H9 (cell line): ENCODE measurements at regions not wholly inside any gene's neighbourhood (a gene's known extent, or its start where the extent isn't known, plus 50 kb on each side); places are given as distances from the start of the nearest gene placed in this dataset.

Experiments used
- DNase-seq: peaks from one replicate; pipeline ENCODE4 v3.0.0-alpha.2; 2017
- H2AFZ ChIP-seq: one replicate; pipeline ENCODE4 v1.6.1; 2013; ENCODE audit warnings: mild to moderate bottlenecking, low read length, control low read depth, moderate library complexity
- H2AK5ac ChIP-seq: 2 replicates; pipeline ENCODE4 v1.6.1; 2013; ENCODE audit warnings: low read length, control low read depth, mixed read lengths; ENCODE audit not compliant: insufficient read length
- H2BK120ac ChIP-seq: one replicate; pipeline ENCODE4 v1.6.1; 2013; ENCODE audit warnings: low read depth, mild to moderate bottlenecking, low read length, control low read depth, inconsistent platforms; ENCODE audit not compliant: poor library complexity, severe bottlenecking
- H2BK12ac ChIP-seq: 2 replicates; pipeline ENCODE4 v1.6.1; 2013; ENCODE audit warnings: low read length, control low read depth, mixed read lengths, low read depth; ENCODE audit not compliant: insufficient read length
- H2BK15ac ChIP-seq: 2 replicates; pipeline ENCODE4 v1.6.1; 2013; ENCODE audit warnings: low read depth, low read length, control low read depth
- H2BK20ac ChIP-seq: one replicate; pipeline ENCODE4 v1.6.1; 2013; ENCODE audit warnings: low read depth, mild to moderate bottlenecking, low read length, control low read depth, inconsistent platforms; ENCODE audit not compliant: poor library complexity, severe bottlenecking
- H2BK5ac ChIP-seq: 2 replicates; pipeline ENCODE4 v1.6.1; 2013; ENCODE audit warnings: low read length, control low read depth, mixed read lengths; ENCODE audit not compliant: insufficient read length
- H3K14ac ChIP-seq: 2 replicates; pipeline ENCODE4 v1.6.1; 2013; ENCODE audit warnings: low read length, control low read depth; ENCODE audit not compliant: insufficient read depth
- H3K18ac ChIP-seq: 2 replicates; pipeline ENCODE4 v1.6.1; 2013; ENCODE audit warnings: low read depth, mild to moderate bottlenecking, mixed read lengths, low read length, control low read depth; ENCODE audit not compliant: insufficient read length
- H3K23ac ChIP-seq: 2 replicates; pipeline ENCODE4 v1.6.1; 2013; ENCODE audit warnings: low read length, control low read depth, mixed read lengths, low read depth; ENCODE audit not compliant: insufficient read length
- H3K23me2 ChIP-seq: 2 replicates; pipeline ENCODE4 v1.6.1; 2013; ENCODE audit warnings: low read depth, mild to moderate bottlenecking, mixed read lengths, low read length, control low read depth; ENCODE audit not compliant: insufficient read length, poor library complexity, severe bottlenecking
- H3K27ac ChIP-seq: 2 replicates; pipeline ENCODE4 v1.5.1; 2013; ENCODE audit warnings: low read length, control low read depth, mixed read lengths, low read depth; ENCODE audit not compliant: insufficient read length
- H3K27me3 ChIP-seq: 2 replicates; pipeline ENCODE4 v1.6.1; 2013; ENCODE audit warnings: low read length, control low read depth, inconsistent platforms; ENCODE audit not compliant: insufficient read depth
- H3K4ac ChIP-seq: 2 replicates; pipeline ENCODE4 v1.6.1; 2013; ENCODE audit warnings: low read depth, mild to moderate bottlenecking, control low read depth, inconsistent platforms, low read length, moderate library complexity
- H3K4me1 ChIP-seq: 2 replicates; pipeline ENCODE4 v1.6.1; 2013; ENCODE audit warnings: low read length, control low read depth, inconsistent platforms; ENCODE audit not compliant: insufficient read depth
- H3K4me2 ChIP-seq: 2 replicates; pipeline ENCODE4 v1.6.1; 2013; ENCODE audit warnings: low read length, control low read depth, mixed read lengths; ENCODE audit not compliant: insufficient read length, insufficient read depth
- H3K56ac ChIP-seq: 2 replicates; pipeline ENCODE4 v1.6.1; 2013; ENCODE audit warnings: low read depth, mild to moderate bottlenecking, mixed read lengths, low read length, control low read depth; ENCODE audit not compliant: insufficient read length
- H3K79me1 ChIP-seq: 2 replicates; pipeline ENCODE4 v1.6.1; 2013; ENCODE audit warnings: low read depth, mild to moderate bottlenecking, moderate library complexity, low read length, control low read depth, inconsistent platforms; ENCODE audit not compliant: insufficient read depth, poor library complexity, severe bottlenecking
- H3K79me2 ChIP-seq: 2 replicates; pipeline ENCODE4 v1.6.1; 2013; ENCODE audit warnings: low read length, control low read depth, inconsistent platforms; ENCODE audit not compliant: insufficient read depth
- H3K9ac ChIP-seq: 2 replicates; pipeline ENCODE4 v1.6.1; 2013; ENCODE audit warnings: low read length, control low read depth, mixed read lengths; ENCODE audit not compliant: insufficient read length; ENCODE audit errors: extremely low read depth
- H3K9me3 ChIP-seq: one replicate; pipeline ENCODE4 v1.6.1; 2013; ENCODE audit warnings: low read depth, low read length, inconsistent platforms; ENCODE audit not compliant: control insufficient read depth
- H3T11ph ChIP-seq: one replicate; pipeline ENCODE4 v1.6.1; 2013; ENCODE audit warnings: mild to moderate bottlenecking, low read length, control low read depth, inconsistent platforms
- H4K20me1 ChIP-seq: one replicate; pipeline ENCODE4 v1.6.1; 2013; ENCODE audit not compliant: control insufficient read depth, insufficient read length, insufficient read depth
- H4K5ac ChIP-seq: 2 replicates; pipeline ENCODE4 v1.6.1; 2013; ENCODE audit warnings: low read depth, mild to moderate bottlenecking, mixed read lengths, low read length, control low read depth; ENCODE audit not compliant: insufficient read length
- H4K8ac ChIP-seq: replicated peaks from 2 replicates; pipeline ENCODE4 v1.6.1; 2013; ENCODE audit warnings: low read length, control low read depth, mixed read lengths, low read depth; ENCODE audit not compliant: insufficient read length
- H4K91ac ChIP-seq: 2 replicates; pipeline ENCODE4 v1.6.1; 2013; ENCODE audit warnings: low read depth, mild to moderate bottlenecking, moderate library complexity, mixed read lengths, low read length, control low read depth; ENCODE audit not compliant: insufficient read length
- H3K27ac Mint-ChIP-seq, 3 experiments: 2 replicates in 2 of 3; 3 replicates in 1 of 3; pipeline ENCODE4 v1.8.0; 2020 to 2021; ENCODE audit warnings: mixed read lengths in 3 of 3, mild to moderate bottlenecking in 1 of 3, moderate library complexity in 1 of 3
- H3K27me3 Mint-ChIP-seq: 2 replicates; pipeline ENCODE4 v1.8.0; 2021; ENCODE audit warnings: low read depth, mild to moderate bottlenecking, moderate library complexity, mixed read lengths
- H3K36me3 Mint-ChIP-seq, 3 experiments: 2 replicates in 2 of 3; 3 replicates in 1 of 3; pipeline ENCODE4 v1.8.0; 2020 to 2021; ENCODE audit warnings: low read depth in 3 of 3, mixed read lengths in 3 of 3; ENCODE audit not compliant: insufficient read depth in 1 of 3
- H3K4me1 Mint-ChIP-seq, 2 experiments: 2 replicates each; pipeline ENCODE4 v1.8.0; 2020; ENCODE audit warnings: mixed read lengths in 2 of 2
- H3K4me3 Mint-ChIP-seq, 2 experiments: 2 replicates in 1 of 2; 3 replicates in 1 of 2; pipeline ENCODE4 v1.8.0; 2020 to 2021; ENCODE audit warnings: mild to moderate bottlenecking in 2 of 2, mixed read lengths in 2 of 2, moderate library complexity in 1 of 2
- H3K9me3 Mint-ChIP-seq, 2 experiments: 2 replicates in 1 of 2; 3 replicates in 1 of 2; pipeline ENCODE4 v1.8.0; 2020; ENCODE audit warnings: mild to moderate bottlenecking in 2 of 2, mixed read lengths in 2 of 2, moderate library complexity in 1 of 2
- WGBS: extraction: QIAGEN DNeasy Blood & Tissue Kit; methylation state at CpG from one replicate; pipeline ENCODE4 v1.1.7; 2013; ENCODE audit warnings: missing lambda C conversion rate, low lambda C conversion rate, mixed read lengths; ENCODE audit not compliant: insufficient read length; ENCODE audit errors: extremely low coverage; 5-methylcytosine and 5-hydroxymethylcytosine counted together
- TF ChIP-seq, protein P1 (sequence below): fragments of 200-600 bp; sonication (generic); conservative IDR thresholded peaks from 3 replicates; pipeline ENCODE4 v1.8.0; 2021; ENCODE audit warnings: antibody characterized with exemption, mild to moderate bottlenecking

DNA sequence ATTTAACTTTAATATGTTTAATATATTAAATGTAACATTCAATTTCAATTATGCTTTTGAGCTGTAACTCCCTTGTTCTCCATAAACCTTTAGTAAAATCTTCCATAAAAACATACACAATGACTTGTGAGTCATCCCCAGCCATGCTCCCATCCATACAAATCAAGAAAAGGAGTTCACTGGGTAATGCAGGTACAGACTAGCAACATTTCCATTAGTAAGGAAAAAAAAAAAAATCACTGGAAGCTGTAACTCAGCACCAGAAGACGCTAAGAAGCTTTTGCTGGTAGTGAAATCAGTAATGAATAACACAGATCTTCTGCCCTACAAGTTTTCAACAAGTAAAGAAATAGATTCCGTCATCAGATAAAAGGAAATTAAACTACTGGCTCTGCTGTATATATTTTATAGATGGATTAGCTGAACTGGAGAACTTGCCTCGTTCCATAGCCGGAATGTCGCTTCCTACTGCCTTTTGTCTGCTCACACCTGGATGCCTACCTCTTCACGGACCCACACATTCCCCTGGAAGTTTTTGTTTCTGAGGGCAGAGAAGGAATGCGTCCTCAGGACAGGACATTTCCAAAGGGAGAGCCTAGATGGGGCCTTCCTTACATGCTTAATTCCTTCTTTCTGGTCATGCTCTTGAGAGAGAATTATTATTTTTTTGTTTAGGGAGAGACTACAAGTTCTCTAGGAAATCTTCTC, 298.4 kb upstream of the ANKRD50 start:
- Histone ChIP-seq H4K8ac (no peak overlapping the region), H3T11ph (no peak overlapping the region), H2AK5ac (no peak overlapping the region), H3K23ac (no peak overlapping the region), H3K27ac (no peak overlapping the region), H3K9me3 (no peaks in the 10 kb centered on the region), H3K23me2 (no peaks in the 10 kb centered on the region), H2BK15ac (no peak overlapping the region), H2BK12ac (no peak overlapping the region), H4K91ac (no peak overlapping the region), H2AFZ (peak overlapping the region; percentile 14), H3K4me1 (no peaks in the 10 kb centered on the region; the same call in 1 of the 2 replicates), H2BK20ac (no peak overlapping the region), H3K56ac (no peak overlapping the region), H3K18ac (no peak overlapping the region), H3K4me2 (no peak overlapping the region), H2BK5ac (no peak overlapping the region), H3K27me3 (no peaks in the 10 kb centered on the region), H4K5ac (no peak overlapping the region), H3K79me2 (no peaks in the 10 kb centered on the region), H3K14ac (no peak overlapping the region), H4K20me1 (no peaks in the 10 kb centered on the region), H3K4ac (no peak overlapping the region), H3K9ac (no peak overlapping the region), H3K79me1 (no peaks in the 10 kb centered on the region), H2BK120ac (no peak overlapping the region)
- Mint-ChIP-seq H3K27me3 (no peaks in the 10 kb centered on the region), H3K27ac (peak overlapping the region; percentile 56 to 90 (median 65); a peak in 6 of 7 replicates), H3K9me3 (peaks cover 7 to 10% of the 10 kb centered on the region in 2 experiments), H3K4me1 (peaks cover 11 to 13% of the 10 kb centered on the region in 2 experiments), H3K36me3 (peaks cover 1 to 9% (median 8%) of the 10 kb centered on the region in 3 experiments; a peak in 6 of 7 replicates), H3K4me3 (no peak overlapping the region)
- peak; percentile 46 for DNase-seq
- TF ChIP-seq, protein P1, sequence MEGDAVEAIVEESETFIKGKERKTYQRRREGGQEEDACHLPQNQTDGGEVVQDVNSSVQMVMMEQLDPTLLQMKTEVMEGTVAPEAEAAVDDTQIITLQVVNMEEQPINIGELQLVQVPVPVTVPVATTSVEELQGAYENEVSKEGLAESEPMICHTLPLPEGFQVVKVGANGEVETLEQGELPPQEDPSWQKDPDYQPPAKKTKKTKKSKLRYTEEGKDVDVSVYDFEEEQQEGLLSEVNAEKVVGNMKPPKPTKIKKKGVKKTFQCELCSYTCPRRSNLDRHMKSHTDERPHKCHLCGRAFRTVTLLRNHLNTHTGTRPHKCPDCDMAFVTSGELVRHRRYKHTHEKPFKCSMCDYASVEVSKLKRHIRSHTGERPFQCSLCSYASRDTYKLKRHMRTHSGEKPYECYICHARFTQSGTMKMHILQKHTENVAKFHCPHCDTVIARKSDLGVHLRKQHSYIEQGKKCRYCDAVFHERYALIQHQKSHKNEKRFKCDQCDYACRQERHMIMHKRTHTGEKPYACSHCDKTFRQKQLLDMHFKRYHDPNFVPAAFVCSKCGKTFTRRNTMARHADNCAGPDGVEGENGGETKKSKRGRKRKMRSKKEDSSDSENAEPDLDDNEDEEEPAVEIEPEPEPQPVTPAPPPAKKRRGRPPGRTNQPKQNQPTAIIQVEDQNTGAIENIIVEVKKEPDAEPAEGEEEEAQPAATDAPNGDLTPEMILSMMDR: no peak
- no CpG with 5 or more reads among the region's 7 CpGs for whole genome bisulfite sequencing
